GM19035 (cell line): ENCODE measurements at regions not wholly inside any gene's neighbourhood (a gene's known extent, or its start where the extent isn't known, plus 50 kb on each side); places are given as distances from the start of the nearest gene placed in this dataset.

Experiments
- ATAC-seq: cut with Tn5 transposase; IDR thresholded peaks from one replicate; pipeline ENCODE4 v1.9.1; 2021; ENCODE audit not compliant: unreplicated experiment

DNA sequence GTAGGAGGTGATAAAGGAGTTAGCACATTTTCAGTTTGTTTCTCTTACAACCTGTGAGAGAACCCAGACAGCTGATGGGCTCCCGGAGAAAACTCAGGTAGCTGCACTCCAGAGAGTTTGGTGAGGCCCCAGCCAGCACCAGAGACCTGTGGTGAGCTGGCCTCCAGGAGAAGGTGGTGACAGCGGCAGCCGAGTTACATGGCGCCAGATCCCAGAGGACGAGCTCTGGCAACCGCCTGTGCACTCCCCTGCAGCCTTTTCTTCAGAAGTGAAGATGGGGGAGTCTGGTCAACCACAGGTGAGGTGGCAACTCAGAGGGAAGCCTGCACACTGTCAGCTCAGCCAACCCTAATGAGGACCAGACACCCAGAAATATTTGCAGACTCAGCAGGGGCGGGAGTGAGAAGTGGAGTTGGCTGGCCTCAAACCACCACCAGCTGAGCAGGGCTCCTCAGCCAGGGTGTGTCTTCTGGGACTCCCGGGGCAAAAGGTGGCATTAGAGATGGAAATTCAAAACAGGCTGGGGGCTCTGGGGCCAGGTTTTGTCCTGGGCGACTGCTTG lies 209.7 kb downstream of the SETD4 start:
- no peak for ATAC-seq

GRCh38 chr21:35850029-35850428 lies 210.3 kb downstream of the SETD4 start:
- no peak for ATAC-seq

DNA sequence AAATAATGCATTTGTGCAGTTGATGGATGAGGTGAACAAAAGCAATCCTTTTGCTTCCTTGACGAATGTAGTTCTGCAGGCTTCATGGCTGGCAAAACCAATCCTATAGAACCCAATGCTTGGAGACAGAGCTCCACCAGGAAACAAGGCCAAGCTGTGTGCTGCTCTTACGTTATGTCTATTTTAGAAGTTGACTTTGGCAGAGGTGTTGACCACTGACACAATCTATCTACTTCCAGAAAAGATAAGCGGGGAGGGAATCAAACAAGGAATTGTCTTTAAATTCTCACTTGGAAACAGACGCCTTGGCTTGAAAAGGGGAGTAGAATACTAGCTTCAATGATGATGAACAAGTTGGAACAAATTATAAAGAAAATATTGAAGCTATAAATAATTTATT lies 211.2 kb downstream of the SETD4 start:
- no peak for ATAC-seq

DNA sequence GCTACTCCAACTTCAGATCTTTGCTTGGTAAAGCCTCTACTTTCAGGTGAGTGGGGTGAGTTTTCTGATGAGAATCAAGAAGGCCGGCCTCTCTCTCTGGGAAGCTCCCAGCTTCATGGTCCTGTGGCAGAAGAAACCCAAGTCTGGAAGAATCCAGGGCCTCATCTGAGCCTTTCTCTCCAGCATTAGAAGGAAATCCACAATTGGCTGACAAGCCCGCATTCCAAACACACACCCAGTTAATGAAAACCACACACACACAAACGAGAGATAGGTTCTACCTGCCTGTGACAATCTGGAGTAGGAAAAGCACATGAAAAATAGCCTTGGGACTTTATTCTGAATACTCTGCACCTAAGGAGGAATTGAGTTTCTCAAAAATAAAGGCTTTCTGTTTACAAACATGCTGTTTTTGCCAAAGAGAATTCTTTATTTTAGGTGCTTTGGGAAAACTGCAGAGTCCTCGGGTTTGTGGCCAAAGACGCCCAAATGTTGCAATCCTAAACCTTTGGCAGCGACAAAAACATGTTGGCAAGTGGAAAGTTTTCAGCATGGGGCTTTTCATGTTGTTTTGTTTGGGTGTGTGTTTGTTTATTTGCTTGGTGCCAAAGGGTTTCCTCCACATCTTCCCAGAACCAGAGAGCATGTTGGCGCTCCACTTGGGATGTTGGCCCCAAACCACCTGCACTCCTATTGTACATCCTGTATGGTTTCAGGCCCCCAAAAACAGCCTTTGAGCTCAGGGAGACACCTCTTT lies 216.2 kb downstream of the SETD4 start:
- ATAC-seq = no peak

DNA sequence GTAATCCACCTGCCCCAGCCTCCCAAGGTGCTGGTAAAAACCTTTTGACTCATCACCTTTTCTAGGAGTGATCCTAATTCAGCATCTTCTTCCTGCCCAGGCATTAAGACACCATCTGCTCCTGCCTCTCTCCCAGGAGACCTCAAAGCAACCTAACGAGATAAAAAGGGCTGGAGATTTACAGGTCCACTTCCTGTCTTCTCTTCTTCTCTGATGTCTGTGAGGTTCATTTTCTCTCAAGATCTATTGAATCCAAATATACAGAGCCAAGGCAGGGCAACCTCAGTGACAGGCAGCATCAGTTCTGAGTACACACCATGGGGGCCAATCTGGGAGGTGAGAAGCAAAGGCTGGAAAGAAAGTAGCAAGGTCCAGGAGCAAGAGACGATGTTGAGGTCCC lies 219.4 kb downstream of the SETD4 start:
- no peak for ATAC-seq

- ATAC-seq = no peak
Measured at GRCh38 chr21:35840197-35840799, 220.0 kb downstream of the SETD4 start.

GRCh38 chr21:35838987-35839763 lies 221.2 kb downstream of the SETD4 start:
- ATAC-seq = no peak

- ATAC-seq = no peak
Measured at GRCh38 chr21:35838350-35838749, 222.0 kb downstream of the SETD4 start.

DNA sequence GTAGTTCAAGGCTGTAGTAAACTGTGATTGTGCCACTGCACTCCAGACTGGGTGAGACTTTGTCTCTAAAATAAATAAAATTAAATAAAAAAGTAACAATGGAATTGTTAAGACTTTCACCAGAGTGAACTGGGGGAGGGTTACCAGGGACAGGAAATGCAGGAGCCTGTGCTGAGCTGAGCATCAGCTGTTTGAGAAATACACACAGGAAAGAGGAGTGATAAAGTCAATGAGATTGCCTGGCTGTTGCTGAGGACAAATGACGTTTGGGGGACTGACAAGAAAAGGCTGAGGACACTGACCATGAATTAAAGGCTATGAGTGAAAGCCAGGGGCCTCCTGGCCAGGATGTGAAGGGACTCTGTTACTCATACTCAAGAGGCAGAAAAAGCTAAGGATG lies 226.3 kb downstream of the SETD4 start:
- no peak for ATAC-seq

DNA sequence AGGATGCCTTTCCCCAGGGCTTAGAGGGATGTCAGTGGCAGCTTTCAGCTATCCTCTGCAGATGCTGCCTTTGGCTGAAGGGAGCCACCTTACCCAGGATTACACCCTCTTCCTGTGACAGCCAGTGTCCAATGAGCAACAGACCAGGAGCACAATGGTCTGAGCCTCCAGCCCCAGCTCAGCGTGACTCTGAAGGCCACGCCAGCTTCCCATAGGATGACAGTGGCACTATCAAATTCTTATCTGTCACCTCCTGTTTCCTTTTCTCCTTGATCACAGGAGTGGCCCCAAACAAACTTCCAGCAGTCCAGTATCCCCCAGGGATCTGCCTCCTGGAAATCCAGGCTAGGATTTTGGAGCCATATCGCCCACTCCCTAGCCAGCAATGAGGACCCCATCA lies 226.9 kb downstream of the SETD4 start:
- no peak for ATAC-seq

DNA sequence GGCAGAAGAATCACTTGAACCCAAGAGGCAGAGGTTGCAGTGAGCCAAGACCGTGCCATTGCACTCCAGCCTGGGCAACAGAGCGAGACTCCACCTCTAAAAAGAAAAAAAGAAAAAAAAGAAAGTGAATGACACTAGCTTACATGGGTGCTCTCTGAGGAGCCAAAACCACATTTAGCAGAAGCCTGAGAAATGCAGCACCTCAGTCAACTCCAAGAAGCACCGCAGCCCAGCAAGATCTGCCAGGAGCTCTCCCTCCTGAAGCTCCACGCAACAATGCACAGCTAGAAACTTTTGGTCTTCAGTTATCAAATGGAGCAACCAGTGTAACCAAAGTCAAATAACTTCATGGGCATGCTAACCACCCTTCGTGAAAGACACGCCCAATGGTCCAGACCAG lies 229.1 kb downstream of the SETD4 start:
- no peak for ATAC-seq

DNA sequence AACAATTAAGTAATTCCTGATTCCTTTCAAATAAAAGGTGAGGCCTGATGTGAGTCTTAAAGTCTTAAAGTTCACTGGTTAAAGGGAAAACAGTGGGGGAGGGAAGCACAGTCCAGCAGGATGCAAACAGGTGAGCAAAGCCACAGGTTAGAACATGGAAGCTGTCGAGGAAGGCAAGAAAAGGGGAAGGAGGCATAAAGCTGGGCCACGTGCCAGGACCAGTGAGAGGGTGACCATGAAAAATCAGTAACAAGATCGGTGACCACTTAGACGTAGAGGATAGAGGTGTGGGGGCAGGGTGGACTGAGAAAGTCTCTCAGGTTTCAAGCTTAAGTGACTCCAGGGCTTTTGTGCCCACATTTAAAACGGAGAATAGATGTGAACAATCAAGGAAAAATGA lies 231.3 kb downstream of the SETD4 start:
- no peak for ATAC-seq

GRCh38 chr21:35828161-35828560 lies 232.2 kb downstream of the SETD4 start:
- no peak for ATAC-seq

DNA sequence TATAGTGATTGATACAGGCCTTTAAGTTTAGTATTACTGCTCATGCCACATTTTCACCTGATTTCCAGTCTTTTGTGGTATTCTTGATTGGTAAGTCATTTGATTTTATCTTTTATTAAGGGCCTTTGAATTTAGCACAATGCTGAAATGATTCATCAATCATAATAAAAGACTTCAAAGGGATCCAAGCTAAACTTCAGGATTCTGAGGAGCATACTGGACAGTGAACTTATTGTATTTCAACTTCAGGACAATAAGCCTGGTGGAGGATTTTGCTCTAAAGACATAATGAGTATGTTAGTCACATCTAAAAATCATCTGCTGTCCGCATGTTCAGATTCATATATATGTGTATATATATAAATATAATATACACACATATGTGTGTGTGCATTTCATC lies 233.3 kb downstream of the SETD4 start:
- no peak for ATAC-seq

DNA sequence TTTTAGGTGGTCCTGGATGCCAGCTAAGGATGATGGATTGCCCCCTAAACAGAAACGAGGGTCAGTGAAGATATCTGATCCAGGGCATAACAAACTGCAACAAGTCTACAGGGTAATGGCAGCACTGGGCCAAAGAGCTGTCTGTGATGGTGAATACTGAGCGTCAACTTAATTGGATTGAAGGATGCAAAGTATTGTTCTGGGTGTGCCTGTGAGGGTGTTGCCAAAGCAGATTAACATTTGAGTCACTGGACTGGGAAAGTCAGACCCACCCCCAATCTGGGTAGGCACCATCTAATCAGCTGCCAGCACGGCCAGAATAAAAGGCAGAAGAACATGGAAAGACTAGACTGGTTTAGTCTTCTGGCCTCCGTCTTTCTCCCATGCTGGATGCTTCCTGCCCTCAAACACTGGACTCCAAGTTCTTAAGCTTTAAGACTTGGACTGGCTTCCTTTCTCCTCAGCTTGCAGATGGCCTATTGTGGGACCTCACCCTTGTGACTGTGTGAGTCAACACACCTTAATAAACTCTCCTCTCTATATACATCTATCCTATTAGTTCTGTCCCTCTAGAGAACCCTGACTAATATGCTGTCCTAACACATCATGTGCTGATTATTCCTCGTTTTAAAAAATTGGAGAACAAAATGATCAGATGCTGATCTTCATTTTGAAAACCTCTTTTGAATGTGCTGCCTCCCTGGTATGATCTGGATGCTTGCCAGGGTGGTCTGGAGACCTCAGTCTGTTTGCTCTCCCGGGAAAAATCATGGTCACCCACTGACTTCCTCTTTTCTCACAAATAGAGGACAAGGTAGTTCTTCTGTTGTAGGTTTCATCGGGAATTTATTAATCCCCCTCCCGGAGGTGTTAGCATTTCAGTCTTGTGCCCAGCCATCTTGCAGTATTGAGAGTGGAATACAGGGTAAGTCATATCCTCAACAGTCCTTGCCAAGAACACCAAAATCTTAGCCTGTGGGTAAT lies 234.7 kb downstream of the SETD4 start:
- ATAC-seq = no peak

- no peak for ATAC-seq
Measured at GRCh38 chr21:35824136-35824535, 236.2 kb downstream of the SETD4 start.

GRCh38 chr21:35819134-35819533 lies 241.2 kb downstream of the SETD4 start:
- ATAC-seq = no peak

GRCh38 chr21:35818597-35818996 lies 241.7 kb downstream of the SETD4 start:
- ATAC-seq = no peak

- ATAC-seq = no peak
Measured at GRCh38 chr21:35814858-35815619, 245.3 kb downstream of the SETD4 start.

DNA sequence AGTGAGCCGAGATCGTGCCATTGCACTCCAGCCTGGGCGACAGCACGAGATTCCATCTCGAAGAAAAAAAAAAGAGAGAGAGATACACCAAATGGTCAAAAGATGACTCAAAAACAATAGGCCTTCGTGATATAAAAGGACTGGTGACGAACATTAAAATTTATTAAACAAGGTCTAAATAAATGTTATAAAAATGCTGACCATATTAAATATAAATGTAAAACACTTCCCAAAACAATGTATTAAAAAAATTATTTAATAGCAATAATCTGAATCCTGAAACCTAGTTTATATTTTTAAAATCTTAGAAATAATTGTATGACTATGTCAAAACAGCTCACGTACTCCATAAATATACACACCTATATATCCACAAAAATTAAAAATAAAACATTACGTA lies 247.6 kb downstream of the SETD4 start:
- ATAC-seq = no peak
